H9 (cell line): ENCODE measurements at regions not wholly inside any gene's neighbourhood (a gene's known extent, or its start where the extent isn't known, plus 50 kb on each side); places are given as distances from the start of the nearest gene placed in this dataset.

Source experiments
- DNase-seq: peaks from one replicate; pipeline ENCODE4 v3.0.0-alpha.2; 2017
- H2AFZ ChIP-seq: one replicate; pipeline ENCODE4 v1.6.1; 2013; ENCODE audit warnings: mild to moderate bottlenecking, low read length, control low read depth, moderate library complexity
- H2AK5ac ChIP-seq: 2 replicates; pipeline ENCODE4 v1.6.1; 2013; ENCODE audit warnings: low read length, control low read depth, mixed read lengths; ENCODE audit not compliant: insufficient read length
- H2BK120ac ChIP-seq: one replicate; pipeline ENCODE4 v1.6.1; 2013; ENCODE audit warnings: low read depth, mild to moderate bottlenecking, low read length, control low read depth, inconsistent platforms; ENCODE audit not compliant: poor library complexity, severe bottlenecking
- H2BK12ac ChIP-seq: 2 replicates; pipeline ENCODE4 v1.6.1; 2013; ENCODE audit warnings: low read length, control low read depth, mixed read lengths, low read depth; ENCODE audit not compliant: insufficient read length
- H2BK15ac ChIP-seq: 2 replicates; pipeline ENCODE4 v1.6.1; 2013; ENCODE audit warnings: low read depth, low read length, control low read depth
- H2BK20ac ChIP-seq: one replicate; pipeline ENCODE4 v1.6.1; 2013; ENCODE audit warnings: low read depth, mild to moderate bottlenecking, low read length, control low read depth, inconsistent platforms; ENCODE audit not compliant: poor library complexity, severe bottlenecking
- H2BK5ac ChIP-seq: 2 replicates; pipeline ENCODE4 v1.6.1; 2013; ENCODE audit warnings: low read length, control low read depth, mixed read lengths; ENCODE audit not compliant: insufficient read length
- H3K14ac ChIP-seq: 2 replicates; pipeline ENCODE4 v1.6.1; 2013; ENCODE audit warnings: low read length, control low read depth; ENCODE audit not compliant: insufficient read depth
- H3K18ac ChIP-seq: 2 replicates; pipeline ENCODE4 v1.6.1; 2013; ENCODE audit warnings: low read depth, mild to moderate bottlenecking, mixed read lengths, low read length, control low read depth; ENCODE audit not compliant: insufficient read length
- H3K23ac ChIP-seq: 2 replicates; pipeline ENCODE4 v1.6.1; 2013; ENCODE audit warnings: low read length, control low read depth, mixed read lengths, low read depth; ENCODE audit not compliant: insufficient read length
- H3K23me2 ChIP-seq: 2 replicates; pipeline ENCODE4 v1.6.1; 2013; ENCODE audit warnings: low read depth, mild to moderate bottlenecking, mixed read lengths, low read length, control low read depth; ENCODE audit not compliant: insufficient read length, poor library complexity, severe bottlenecking
- H3K27ac ChIP-seq: 2 replicates; pipeline ENCODE4 v1.5.1; 2013; ENCODE audit warnings: low read length, control low read depth, mixed read lengths, low read depth; ENCODE audit not compliant: insufficient read length
- H3K27me3 ChIP-seq: 2 replicates; pipeline ENCODE4 v1.6.1; 2013; ENCODE audit warnings: low read length, control low read depth, inconsistent platforms; ENCODE audit not compliant: insufficient read depth
- H3K4ac ChIP-seq: 2 replicates; pipeline ENCODE4 v1.6.1; 2013; ENCODE audit warnings: low read depth, mild to moderate bottlenecking, control low read depth, inconsistent platforms, low read length, moderate library complexity
- H3K4me1 ChIP-seq: 2 replicates; pipeline ENCODE4 v1.6.1; 2013; ENCODE audit warnings: low read length, control low read depth, inconsistent platforms; ENCODE audit not compliant: insufficient read depth
- H3K4me2 ChIP-seq: 2 replicates; pipeline ENCODE4 v1.6.1; 2013; ENCODE audit warnings: low read length, control low read depth, mixed read lengths; ENCODE audit not compliant: insufficient read length, insufficient read depth
- H3K56ac ChIP-seq: 2 replicates; pipeline ENCODE4 v1.6.1; 2013; ENCODE audit warnings: low read depth, mild to moderate bottlenecking, mixed read lengths, low read length, control low read depth; ENCODE audit not compliant: insufficient read length
- H3K79me1 ChIP-seq: 2 replicates; pipeline ENCODE4 v1.6.1; 2013; ENCODE audit warnings: low read depth, mild to moderate bottlenecking, moderate library complexity, low read length, control low read depth, inconsistent platforms; ENCODE audit not compliant: insufficient read depth, poor library complexity, severe bottlenecking
- H3K79me2 ChIP-seq: 2 replicates; pipeline ENCODE4 v1.6.1; 2013; ENCODE audit warnings: low read length, control low read depth, inconsistent platforms; ENCODE audit not compliant: insufficient read depth
- H3K9ac ChIP-seq: 2 replicates; pipeline ENCODE4 v1.6.1; 2013; ENCODE audit warnings: low read length, control low read depth, mixed read lengths; ENCODE audit not compliant: insufficient read length; ENCODE audit errors: extremely low read depth
- H3K9me3 ChIP-seq: one replicate; pipeline ENCODE4 v1.6.1; 2013; ENCODE audit warnings: low read depth, low read length, inconsistent platforms; ENCODE audit not compliant: control insufficient read depth
- H3T11ph ChIP-seq: one replicate; pipeline ENCODE4 v1.6.1; 2013; ENCODE audit warnings: mild to moderate bottlenecking, low read length, control low read depth, inconsistent platforms
- H4K20me1 ChIP-seq: one replicate; pipeline ENCODE4 v1.6.1; 2013; ENCODE audit not compliant: control insufficient read depth, insufficient read length, insufficient read depth
- H4K5ac ChIP-seq: 2 replicates; pipeline ENCODE4 v1.6.1; 2013; ENCODE audit warnings: low read depth, mild to moderate bottlenecking, mixed read lengths, low read length, control low read depth; ENCODE audit not compliant: insufficient read length
- H4K8ac ChIP-seq: replicated peaks from 2 replicates; pipeline ENCODE4 v1.6.1; 2013; ENCODE audit warnings: low read length, control low read depth, mixed read lengths, low read depth; ENCODE audit not compliant: insufficient read length
- H4K91ac ChIP-seq: 2 replicates; pipeline ENCODE4 v1.6.1; 2013; ENCODE audit warnings: low read depth, mild to moderate bottlenecking, moderate library complexity, mixed read lengths, low read length, control low read depth; ENCODE audit not compliant: insufficient read length
- H3K27ac Mint-ChIP-seq, 3 experiments: 2 replicates in 2 of 3; 3 replicates in 1 of 3; pipeline ENCODE4 v1.8.0; 2020 to 2021; ENCODE audit warnings: mixed read lengths in 3 of 3, mild to moderate bottlenecking in 1 of 3, moderate library complexity in 1 of 3
- H3K27me3 Mint-ChIP-seq: 2 replicates; pipeline ENCODE4 v1.8.0; 2021; ENCODE audit warnings: low read depth, mild to moderate bottlenecking, moderate library complexity, mixed read lengths
- H3K36me3 Mint-ChIP-seq, 3 experiments: 2 replicates in 2 of 3; 3 replicates in 1 of 3; pipeline ENCODE4 v1.8.0; 2020 to 2021; ENCODE audit warnings: low read depth in 3 of 3, mixed read lengths in 3 of 3; ENCODE audit not compliant: insufficient read depth in 1 of 3
- H3K4me1 Mint-ChIP-seq, 2 experiments: 2 replicates each; pipeline ENCODE4 v1.8.0; 2020; ENCODE audit warnings: mixed read lengths in 2 of 2
- H3K4me3 Mint-ChIP-seq, 2 experiments: 2 replicates in 1 of 2; 3 replicates in 1 of 2; pipeline ENCODE4 v1.8.0; 2020 to 2021; ENCODE audit warnings: mild to moderate bottlenecking in 2 of 2, mixed read lengths in 2 of 2, moderate library complexity in 1 of 2
- H3K9me3 Mint-ChIP-seq, 2 experiments: 2 replicates in 1 of 2; 3 replicates in 1 of 2; pipeline ENCODE4 v1.8.0; 2020; ENCODE audit warnings: mild to moderate bottlenecking in 2 of 2, mixed read lengths in 2 of 2, moderate library complexity in 1 of 2
- WGBS: extraction: QIAGEN DNeasy Blood & Tissue Kit; methylation state at CpG from one replicate; pipeline ENCODE4 v1.1.7; 2013; ENCODE audit warnings: missing lambda C conversion rate, low lambda C conversion rate, mixed read lengths; ENCODE audit not compliant: insufficient read length; ENCODE audit errors: extremely low coverage; 5-methylcytosine and 5-hydroxymethylcytosine counted together
- TF ChIP-seq, protein P1 (sequence below): fragments of 200-600 bp; sonication (generic); conservative IDR thresholded peaks from 3 replicates; pipeline ENCODE4 v1.8.0; 2021; ENCODE audit warnings: antibody characterized with exemption, mild to moderate bottlenecking

DNA sequence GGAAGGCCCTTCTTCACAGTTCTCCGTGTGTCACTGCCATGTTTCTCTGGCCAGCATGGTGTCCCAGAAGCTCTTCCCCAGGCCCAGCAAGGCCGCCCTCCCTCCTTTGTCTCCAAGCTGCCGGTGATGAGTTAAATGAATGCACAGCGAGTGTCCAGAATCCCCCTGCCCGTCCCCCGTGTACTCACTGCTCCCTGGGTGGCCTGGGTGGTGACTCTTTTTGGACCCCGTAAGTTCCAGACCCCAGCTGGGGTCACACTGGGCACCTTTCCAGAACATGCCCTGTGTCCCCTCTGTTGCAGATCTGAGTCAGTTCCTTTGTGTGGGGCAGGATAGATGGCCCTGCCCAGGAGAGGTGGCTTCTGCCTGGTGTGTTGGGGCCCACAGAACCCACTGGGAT lies 95.0 kb downstream of the MRPL36 start:
- H4K20me1 ChIP-seq, result no peaks in the 10 kb centered on the region
- peaks cover 26 to 27% of the 10 kb centered on the region in 2 experiments for H3K4me1 Mint-ChIP-seq

More for the DNA sequence above, 95.0 kb downstream of the MRPL36 start:
- Histone ChIP-seq H3K23ac (no peak overlapping the region), H3K56ac (no peak overlapping the region), H4K5ac (no peak overlapping the region), H3K79me1 (no peaks in the 10 kb centered on the region), H3K4me1 (no peaks in the 10 kb centered on the region; the same call in 1 of the 2 replicates), H3K9ac (no peak overlapping the region), H2BK15ac (no peak overlapping the region), H4K91ac (no peak overlapping the region), H2BK5ac (no peak overlapping the region), H2BK12ac (no peak overlapping the region), H3K79me2 (no peaks in the 10 kb centered on the region), H3K27ac (no peak overlapping the region), H3T11ph (no peak overlapping the region), H2BK20ac (no peak overlapping the region), H3K4me2 (no peak overlapping the region), H4K8ac (no peak overlapping the region), H2AK5ac (no peak overlapping the region), H2AFZ (no peak overlapping the region), H3K4ac (no peak overlapping the region), H3K14ac (no peak overlapping the region), H3K23me2 (no peaks in the 10 kb centered on the region), H2BK120ac (no peak overlapping the region), H3K9me3 (no peaks in the 10 kb centered on the region), H3K18ac (no peak overlapping the region), H3K27me3 (no peaks in the 10 kb centered on the region; the same call in 1 of the 2 replicates)
- peaks cover 0 to 8% (median 3%) of the 10 kb centered on the region in 3 experiments; a peak in 3 of 7 replicates for H3K36me3 Mint-ChIP-seq
- no CpG with 5 or more reads among the region's 7 CpGs for whole genome bisulfite sequencing
- TF ChIP-seq, protein P1, sequence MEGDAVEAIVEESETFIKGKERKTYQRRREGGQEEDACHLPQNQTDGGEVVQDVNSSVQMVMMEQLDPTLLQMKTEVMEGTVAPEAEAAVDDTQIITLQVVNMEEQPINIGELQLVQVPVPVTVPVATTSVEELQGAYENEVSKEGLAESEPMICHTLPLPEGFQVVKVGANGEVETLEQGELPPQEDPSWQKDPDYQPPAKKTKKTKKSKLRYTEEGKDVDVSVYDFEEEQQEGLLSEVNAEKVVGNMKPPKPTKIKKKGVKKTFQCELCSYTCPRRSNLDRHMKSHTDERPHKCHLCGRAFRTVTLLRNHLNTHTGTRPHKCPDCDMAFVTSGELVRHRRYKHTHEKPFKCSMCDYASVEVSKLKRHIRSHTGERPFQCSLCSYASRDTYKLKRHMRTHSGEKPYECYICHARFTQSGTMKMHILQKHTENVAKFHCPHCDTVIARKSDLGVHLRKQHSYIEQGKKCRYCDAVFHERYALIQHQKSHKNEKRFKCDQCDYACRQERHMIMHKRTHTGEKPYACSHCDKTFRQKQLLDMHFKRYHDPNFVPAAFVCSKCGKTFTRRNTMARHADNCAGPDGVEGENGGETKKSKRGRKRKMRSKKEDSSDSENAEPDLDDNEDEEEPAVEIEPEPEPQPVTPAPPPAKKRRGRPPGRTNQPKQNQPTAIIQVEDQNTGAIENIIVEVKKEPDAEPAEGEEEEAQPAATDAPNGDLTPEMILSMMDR, result no peak
- peaks cover 38% of the 10 kb centered on the region for H3K27me3 Mint-ChIP-seq
- H3K27ac Mint-ChIP-seq, result no peak overlapping the region
- no peak for DNase-seq
- no peak overlapping the region for H3K4me3 Mint-ChIP-seq
- peaks cover 3 to 6% of the 10 kb centered on the region in 2 experiments; a peak in 3 of 5 replicates for H3K9me3 Mint-ChIP-seq
